ENCODE measurements at regions not wholly inside any gene's neighbourhood (a gene's known extent, or its start where the extent isn't known, plus 50 kb on each side); places are given as distances from the start of the nearest gene placed in this dataset.

DNA sequence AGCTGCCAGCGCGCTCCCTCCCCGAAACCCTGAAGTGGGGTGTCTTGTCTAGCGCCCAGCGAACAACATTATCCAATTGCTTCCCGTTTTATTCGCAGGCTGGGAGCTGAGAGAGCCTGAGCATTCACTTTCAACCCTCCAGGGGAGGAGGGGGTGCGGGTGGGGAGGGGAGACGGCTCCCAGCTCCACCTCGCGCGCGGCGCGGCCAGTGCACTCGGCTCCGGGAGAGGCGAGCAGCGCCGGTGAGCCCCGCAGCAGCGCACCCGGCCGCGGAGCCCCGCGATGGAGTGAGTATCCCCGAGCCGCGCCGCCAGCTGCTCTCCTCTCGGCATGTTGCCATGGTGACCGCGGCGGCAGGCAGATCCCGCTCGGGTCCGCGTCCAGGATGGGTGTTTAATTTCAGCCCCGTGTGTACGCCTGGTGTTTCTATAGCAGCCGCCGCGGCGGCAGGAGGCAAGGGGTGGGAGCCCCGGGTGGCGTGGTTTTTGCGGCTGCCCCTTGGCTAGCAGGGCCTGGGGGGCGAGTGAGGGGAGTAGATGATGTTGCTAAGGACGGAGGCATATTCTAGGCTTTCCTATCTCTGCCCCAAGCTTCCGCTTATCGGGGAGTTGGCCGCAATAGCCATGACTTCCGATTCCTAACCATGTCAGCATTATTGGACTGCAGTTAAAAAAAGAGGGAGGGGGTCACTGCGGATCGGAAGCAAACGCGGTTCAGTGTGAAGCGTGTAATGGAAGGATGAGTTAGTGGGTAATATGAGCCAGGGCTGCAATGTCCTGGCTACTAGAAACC is 139.2 kb upstream of the PALM2AKAP2 start:
- TF ChIP-seq, protein P1, sequence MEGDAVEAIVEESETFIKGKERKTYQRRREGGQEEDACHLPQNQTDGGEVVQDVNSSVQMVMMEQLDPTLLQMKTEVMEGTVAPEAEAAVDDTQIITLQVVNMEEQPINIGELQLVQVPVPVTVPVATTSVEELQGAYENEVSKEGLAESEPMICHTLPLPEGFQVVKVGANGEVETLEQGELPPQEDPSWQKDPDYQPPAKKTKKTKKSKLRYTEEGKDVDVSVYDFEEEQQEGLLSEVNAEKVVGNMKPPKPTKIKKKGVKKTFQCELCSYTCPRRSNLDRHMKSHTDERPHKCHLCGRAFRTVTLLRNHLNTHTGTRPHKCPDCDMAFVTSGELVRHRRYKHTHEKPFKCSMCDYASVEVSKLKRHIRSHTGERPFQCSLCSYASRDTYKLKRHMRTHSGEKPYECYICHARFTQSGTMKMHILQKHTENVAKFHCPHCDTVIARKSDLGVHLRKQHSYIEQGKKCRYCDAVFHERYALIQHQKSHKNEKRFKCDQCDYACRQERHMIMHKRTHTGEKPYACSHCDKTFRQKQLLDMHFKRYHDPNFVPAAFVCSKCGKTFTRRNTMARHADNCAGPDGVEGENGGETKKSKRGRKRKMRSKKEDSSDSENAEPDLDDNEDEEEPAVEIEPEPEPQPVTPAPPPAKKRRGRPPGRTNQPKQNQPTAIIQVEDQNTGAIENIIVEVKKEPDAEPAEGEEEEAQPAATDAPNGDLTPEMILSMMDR (conservative IDR thresholded peaks at IDR 0.05): no peak
- no peak for TF ChIP-seq EZH2 (IDR thresholded peaks at IDR 0.05; ENCODE audit: low read depth)
